ENCODE measurements at regions not wholly inside any gene's neighbourhood (a gene's known extent, or its start where the extent isn't known, plus 50 kb on each side); places are given as distances from the start of the nearest gene placed in this dataset.

GRCh38 chr5:72055636-72056035 lies 51.6 kb upstream of the MAP1B start:
- TF ChIP-seq POLR2A (IDR thresholded peaks at IDR 0.05) (no peak), CTCF (IDR thresholded peaks at IDR 0.05) (no peak), POLR2AphosphoS5 (IDR thresholded peaks at IDR 0.05) (no peak)
